ENCODE measurements at regions not wholly inside any gene's neighbourhood (a gene's known extent, or its start where the extent isn't known, plus 50 kb on each side); places are given as distances from the start of the nearest gene placed in this dataset.

GRCh38 chr18:76307293-76307690, 187.8 kb downstream of the ZNF516 start:
- Histone ChIP-seq H3K9ac (no peak overlapping the region), H3K27me3 (ENCODE audit: control insufficient read depth, insufficient read depth, low read length) (no peaks in the 10 kb centered on the region), H3K4me1 (no peaks in the 10 kb centered on the region), H3K27ac (no peak overlapping the region), H3K4me2 (ENCODE audit: low read length) (no peak overlapping the region), H3K79me2 (no peaks in the 10 kb centered on the region), H3K9me3 (ENCODE audit: control insufficient read depth, low read length) (no peaks in the 10 kb centered on the region), H2AFZ (no peak overlapping the region), H3K36me3 (ENCODE audit: control insufficient read depth, insufficient read depth, low read length) (no peaks in the 10 kb centered on the region), H3K4me3 (ENCODE audit: low read depth, low read length) (no peak overlapping the region)
- no peak for TF ChIP-seq CTCF (IDR thresholded peaks at IDR 0.05)

GRCh38 chr18:76306685-76307292, 188.3 kb downstream of the ZNF516 start:
- Histone ChIP-seq H3K9me3 (ENCODE audit: control insufficient read depth, low read length) (no peaks in the 10 kb centered on the region), H3K9ac (no peak overlapping the region), H3K27me3 (ENCODE audit: control insufficient read depth, insufficient read depth, low read length) (no peaks in the 10 kb centered on the region), H3K4me1 (no peaks in the 10 kb centered on the region), H3K4me3 (ENCODE audit: low read depth, low read length) (no peak overlapping the region), H3K36me3 (ENCODE audit: control insufficient read depth, insufficient read depth, low read length) (no peaks in the 10 kb centered on the region), H3K4me2 (ENCODE audit: low read length) (no peak overlapping the region), H2AFZ (no peak overlapping the region), H3K27ac (no peak overlapping the region), H3K79me2 (no peaks in the 10 kb centered on the region)
- no peak for TF ChIP-seq CTCF (IDR thresholded peaks at IDR 0.05)

GRCh38 chr18:76285866-76286265, 209.2 kb downstream of the ZNF516 start:
- H3K27me3 ChIP-seq (ENCODE audit: control insufficient read depth, insufficient read depth, low read length) = no peaks in the 10 kb centered on the region

GRCh38 chr18:76281565-76281964, 213.5 kb downstream of the ZNF516 start:
- no peak overlapping the region for H3K4me2 ChIP-seq (ENCODE audit: low read length)
- no peaks in the 10 kb centered on the region for H3K79me2 ChIP-seq
- H2AFZ ChIP-seq = no peak overlapping the region
- H3K27me3 ChIP-seq (ENCODE audit: control insufficient read depth, insufficient read depth, low read length) = no peaks in the 10 kb centered on the region
- H3K9me3 ChIP-seq (ENCODE audit: control insufficient read depth, low read length) = no peaks in the 10 kb centered on the region
- no peak for TF ChIP-seq CTCF (IDR thresholded peaks at IDR 0.05)
- no peaks in the 10 kb centered on the region for H3K36me3 ChIP-seq (ENCODE audit: control insufficient read depth, insufficient read depth, low read length)
- no peak overlapping the region for H3K4me3 ChIP-seq (ENCODE audit: low read depth, low read length)
- no peaks in the 10 kb centered on the region for H3K4me1 ChIP-seq
- no peak overlapping the region for H3K27ac ChIP-seq
- H3K9ac ChIP-seq = no peak overlapping the region

More at GRCh38 chr18:76285866-76286265, 209.2 kb downstream of the ZNF516 start:
- Histone ChIP-seq H3K36me3 (ENCODE audit: control insufficient read depth, insufficient read depth, low read length) (no peaks in the 10 kb centered on the region), H3K4me2 (ENCODE audit: low read length) (no peak overlapping the region), H3K79me2 (no peaks in the 10 kb centered on the region), H3K9ac (no peak overlapping the region), H3K27ac (no peak overlapping the region), H3K4me3 (ENCODE audit: low read depth, low read length) (no peak overlapping the region), H2AFZ (no peak overlapping the region), H3K4me1 (no peaks in the 10 kb centered on the region), H3K9me3 (ENCODE audit: control insufficient read depth, low read length) (no peaks in the 10 kb centered on the region)
- no peak for TF ChIP-seq CTCF (IDR thresholded peaks at IDR 0.05)

DNA sequence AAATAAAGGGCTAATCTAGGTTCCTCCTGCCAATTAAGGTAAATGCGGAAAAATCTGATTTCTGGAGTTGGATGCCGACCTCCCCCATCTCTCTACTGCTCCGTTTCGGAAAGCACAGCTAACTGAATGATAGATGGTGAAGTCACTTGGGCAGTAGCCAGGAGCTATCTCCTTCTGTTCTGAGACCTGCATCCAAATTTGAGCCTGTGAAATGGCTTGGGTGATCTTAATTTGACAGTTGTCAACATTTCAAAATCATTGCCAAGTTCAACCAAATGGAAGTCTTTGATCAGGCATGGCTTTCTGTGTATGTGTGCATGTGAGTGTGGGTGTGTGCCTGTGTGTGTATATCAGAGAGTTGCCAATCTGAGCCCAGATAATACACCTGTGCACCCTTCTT, 217.2 kb downstream of the ZNF516 start:
- Histone ChIP-seq H3K79me2 (no peaks in the 10 kb centered on the region), H3K36me3 (ENCODE audit: control insufficient read depth, insufficient read depth, low read length) (no peaks in the 10 kb centered on the region), H3K9me3 (ENCODE audit: control insufficient read depth, low read length) (no peaks in the 10 kb centered on the region), H2AFZ (no peak overlapping the region), H3K4me1 (no peaks in the 10 kb centered on the region), H3K4me2 (ENCODE audit: low read length) (no peak overlapping the region), H3K9ac (no peak overlapping the region), H3K4me3 (ENCODE audit: low read depth, low read length) (no peak overlapping the region), H3K27me3 (ENCODE audit: control insufficient read depth, insufficient read depth, low read length) (no peaks in the 10 kb centered on the region), H3K27ac (no peak overlapping the region)
- no peak for TF ChIP-seq CTCF (IDR thresholded peaks at IDR 0.05)
